Small intestine (tissue), 7 donors: ENCODE measurements at regions not wholly inside any gene's neighbourhood (a gene's known extent, or its start where the extent isn't known, plus 50 kb on each side); places are given as distances from the start of the nearest gene placed in this dataset.

Source experiments
- DNase-seq, 2 donors: peaks; one replicate each; pipeline versions ENCODE4 v3.0.0 to v3.0.0-alpha.2; 2013
- FAIRE-seq: peaks from 2 replicates; lab custom pipeline; 2012; peaks lifted over from hg19 to GRCh38; lab: Jason Lieb, UNC
- H3K27ac ChIP-seq, 3 donors: one replicate each; pipeline ENCODE4 v1.5.1; 2013; ENCODE audit warnings: low read length in 2 of 3, mild to moderate bottlenecking in 2 of 3, control low read depth in 1 of 3, inconsistent platforms in 1 of 3, low read depth in 1 of 3, moderate library complexity in 1 of 3
- H3K27me3 ChIP-seq, 3 donors: one replicate each; pipeline ENCODE4 v1.6.1; 2013; ENCODE audit warnings: low read length in 3 of 3, inconsistent platforms in 1 of 3; ENCODE audit not compliant: control insufficient read depth in 3 of 3, insufficient read depth in 3 of 3
- H3K36me3 ChIP-seq, 3 donors: one replicate each; pipeline ENCODE4 v1.6.1; 2013; ENCODE audit warnings: low read length in 3 of 3, inconsistent platforms in 1 of 3, low read depth in 1 of 3, mild to moderate bottlenecking in 1 of 3, moderate library complexity in 1 of 3; ENCODE audit not compliant: control insufficient read depth in 3 of 3, insufficient read depth in 2 of 3
- H3K4me1 ChIP-seq, 3 donors: one replicate each; pipeline ENCODE4 v1.6.1; 2013; ENCODE audit warnings: low read length in 2 of 3, inconsistent platforms in 1 of 3, low read depth in 1 of 3, mild to moderate bottlenecking in 1 of 3, moderate library complexity in 1 of 3; ENCODE audit not compliant: control insufficient read depth in 3 of 3, insufficient read depth in 2 of 3
- H3K4me3 ChIP-seq, 3 donors: one replicate each; pipeline ENCODE4 v1.5.1; 2013; ENCODE audit warnings: low read length in 3 of 3, control low read depth in 1 of 3, inconsistent platforms in 1 of 3, low read depth in 1 of 3, mild to moderate bottlenecking in 1 of 3, moderate library complexity in 1 of 3
- H3K9me3 ChIP-seq, 2 donors: one replicate each; pipeline ENCODE4 v1.6.1; 2013; ENCODE audit warnings: low read depth in 1 of 2, low read length in 1 of 2; ENCODE audit not compliant: control insufficient read depth in 2 of 2, insufficient read depth in 1 of 2
- WGBS, 3 donors: extraction: QIAGEN DNeasy Blood & Tissue Kit; methylation state at CpG; one replicate each; pipeline ENCODE4 v1.1.7; 2013; 5-methylcytosine and 5-hydroxymethylcytosine counted together
- donor health status: healthy with polysubstance abuse.
- donor health status: control.
- donor health status: control.
- donor health status: Bipolar disorder and iron deficiency.
- donor health status: healthy.

GRCh38 chr1:229154811-229155210 is 116.1 kb upstream of the RAB4A start:
- 84 to 91% (median 88%) methylated on average over 3 of the region's 3 CpGs for WGBS, 3 donors
- H3K4me3 ChIP-seq: no peak overlapping the region
- no peak for FAIRE-seq

DNA sequence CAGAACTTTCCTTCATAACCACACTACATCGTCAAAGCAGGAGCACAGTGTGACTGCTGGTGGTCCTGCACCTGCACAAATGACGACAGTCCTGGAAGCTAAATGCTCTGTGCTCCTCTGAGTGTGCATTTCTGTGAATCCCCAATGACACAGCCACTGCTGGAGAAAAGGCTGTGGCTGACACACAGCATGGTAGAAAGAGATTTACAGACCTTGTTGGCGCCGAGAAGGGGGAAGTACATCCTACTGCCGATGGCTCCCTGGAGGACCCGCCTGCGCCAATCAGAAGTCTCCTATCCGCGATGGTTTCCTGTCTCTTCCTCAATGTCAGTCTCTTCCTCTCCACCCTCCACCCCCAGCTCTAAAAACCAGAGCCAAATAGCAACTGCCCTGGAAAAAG is 115.4 kb upstream of the RAB4A start:
- DNase-seq: no peak
- Histone ChIP-seq H3K4me3 (no peak overlapping the region), H3K4me1 (peaks cover 0 to 34% (median 0%) of the 10 kb centered on the region in 3 donors), H3K27ac (peak overlapping the region in 1 of 3 donors; percentile 86), H3K9me3 (no peaks in the 10 kb centered on the region), H3K27me3 (no peaks in the 10 kb centered on the region), H3K36me3 (no peaks in the 10 kb centered on the region)
- 64 to 81% (median 76%) methylated on average over 9 of the region's 9 CpGs for WGBS, 3 donors
- FAIRE-seq: no peak

More at GRCh38 chr1:229154811-229155210, 116.1 kb upstream of the RAB4A start:
- H3K27ac ChIP-seq: peak overlapping the region in 1 of 3 donors; percentile 86
- no peaks in the 10 kb centered on the region for H3K27me3 ChIP-seq
- H3K9me3 ChIP-seq: no peaks in the 10 kb centered on the region
- peak in 1 of 2 donors; percentile 73 for DNase-seq
- peaks cover 0 to 34% (median 0%) of the 10 kb centered on the region in 3 donors for H3K4me1 ChIP-seq
- no peaks in the 10 kb centered on the region for H3K36me3 ChIP-seq

DNA sequence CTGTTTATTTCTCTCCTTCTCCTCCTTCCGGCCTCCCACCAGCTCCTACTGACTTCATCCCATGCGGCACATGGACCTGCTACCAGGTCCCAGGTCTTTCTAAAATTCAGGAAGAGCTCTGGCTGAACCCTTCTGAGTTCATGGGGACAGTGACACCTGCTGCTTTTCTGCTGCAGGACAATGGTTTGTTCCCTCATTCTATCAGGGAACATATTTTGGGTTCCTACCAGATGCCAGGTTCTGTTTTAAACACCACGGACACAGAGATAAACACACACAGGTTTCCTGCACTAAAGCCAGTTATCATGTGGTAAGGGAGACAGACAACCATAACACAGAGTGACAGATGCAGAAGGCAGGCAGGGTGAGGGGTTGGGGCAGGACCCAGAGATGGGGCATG is 114.0 kb upstream of the RAB4A start:
- H3K4me3 ChIP-seq: no peak overlapping the region
- DNase-seq: peak; percentile 37 to 40
- peaks cover 0 to 34% (median 0%) of the 10 kb centered on the region in 3 donors for H3K4me1 ChIP-seq
- FAIRE-seq: no peak
- H3K27me3 ChIP-seq: no peaks in the 10 kb centered on the region
- H3K36me3 ChIP-seq: no peaks in the 10 kb centered on the region
- peak overlapping the region in 1 of 3 donors; percentile 37 for H3K27ac ChIP-seq
- 67 to 75% (median 71%) methylated on average over 3 of the region's 3 CpGs for WGBS, 3 donors
- no peaks in the 10 kb centered on the region for H3K9me3 ChIP-seq

- DNase-seq: no peak
- no peaks in the 10 kb centered on the region for H3K36me3 ChIP-seq
- H3K4me3 ChIP-seq: no peak overlapping the region
- H3K4me1 ChIP-seq: peaks cover 0 to 34% (median 0%) of the 10 kb centered on the region in 3 donors
- 82 to 92% (median 87%) methylated on average over 4 of the region's 4 CpGs for WGBS, 3 donors
- FAIRE-seq: no peak
- no peaks in the 10 kb centered on the region for H3K9me3 ChIP-seq
- H3K27me3 ChIP-seq: no peaks in the 10 kb centered on the region
- no peak overlapping the region for H3K27ac ChIP-seq
Observed at GRCh38 chr1:229157480-229157879, 113.4 kb upstream of the RAB4A start.

GRCh38 chr1:229158341-229158921 is 112.5 kb upstream of the RAB4A start:
- Histone ChIP-seq H3K4me1 (peaks cover 0 to 34% (median 0%) of the 10 kb centered on the region in 3 donors), H3K27ac (no peak overlapping the region), H3K9me3 (no peaks in the 10 kb centered on the region), H3K36me3 (no peaks in the 10 kb centered on the region), H3K27me3 (no peaks in the 10 kb centered on the region), H3K4me3 (no peak overlapping the region)
- DNase-seq: peak in 1 of 2 donors; percentile 31
- FAIRE-seq: no peak
- 74 to 81% (median 74%) methylated on average over 11 of the region's 11 CpGs for WGBS, 3 donors

DNA sequence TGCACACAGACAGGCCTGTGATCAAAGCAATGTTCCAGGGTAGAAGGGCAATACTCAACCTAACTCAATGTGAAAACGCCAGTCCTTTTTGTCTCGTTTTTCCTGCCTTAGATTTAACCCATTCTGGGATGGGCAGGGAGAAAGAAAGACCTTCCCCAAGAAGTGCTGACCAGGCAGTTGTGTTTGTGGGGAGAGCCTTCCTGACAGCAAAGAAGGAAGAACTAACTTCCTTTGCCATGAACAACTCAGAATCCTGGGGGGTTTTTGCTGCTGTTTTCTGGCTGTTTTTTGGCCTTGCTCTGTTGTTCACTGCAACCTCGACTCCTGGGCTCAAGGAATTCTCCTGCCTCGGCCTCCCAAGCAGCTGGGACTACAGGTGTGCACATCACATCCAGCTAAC is 112.0 kb upstream of the RAB4A start:
- 50 to 58% (median 55%) methylated on average over 4 of the region's 4 CpGs for WGBS, 3 donors
- FAIRE-seq: no peak
- no peak overlapping the region for H3K27ac ChIP-seq

GRCh38 chr1:229159668-229160544 is 111.0 kb upstream of the RAB4A start:
- Histone ChIP-seq H3K9me3 (no peaks in the 10 kb centered on the region), H3K36me3 (no peaks in the 10 kb centered on the region), H3K4me3 (no peak overlapping the region), H3K27ac (no peak overlapping the region), H3K27me3 (no peaks in the 10 kb centered on the region), H3K4me1 (peaks cover 0 to 29% (median 3%) of the 10 kb centered on the region in 3 donors)
- no peak for DNase-seq
- no peak for FAIRE-seq
- 81 to 90% (median 85%) methylated on average over 7 to 8 of the region's 8 CpGs for WGBS, 3 donors

More for the DNA sequence above, 112.0 kb upstream of the RAB4A start:
- Histone ChIP-seq H3K4me1 (peaks cover 0 to 34% (median 0%) of the 10 kb centered on the region in 3 donors), H3K36me3 (no peaks in the 10 kb centered on the region), H3K27me3 (no peaks in the 10 kb centered on the region), H3K4me3 (no peak overlapping the region), H3K9me3 (no peaks in the 10 kb centered on the region)
- no peak for DNase-seq

DNA sequence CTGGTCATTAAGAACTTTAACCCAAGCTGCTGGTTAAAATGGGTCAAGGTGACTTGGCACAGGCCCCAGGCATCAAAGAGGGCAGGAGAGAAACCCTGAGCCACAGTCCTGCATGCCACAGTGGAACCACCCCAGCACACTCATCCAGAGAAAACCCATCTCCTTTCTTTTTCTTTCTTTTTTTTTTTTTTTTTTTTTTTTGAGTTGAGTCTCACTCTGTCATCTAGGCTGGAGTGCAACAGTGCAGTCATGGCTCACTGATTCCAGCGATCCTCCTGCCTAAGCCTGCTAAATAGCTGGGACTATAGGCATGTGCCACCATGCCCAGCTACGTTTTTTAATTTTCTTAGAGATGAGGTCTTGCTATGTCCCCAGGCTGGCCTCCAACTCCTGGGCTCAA is 109.2 kb upstream of the RAB4A start:
- no peak overlapping the region for H3K27ac ChIP-seq
- no peaks in the 10 kb centered on the region for H3K9me3 ChIP-seq
- no peaks in the 10 kb centered on the region for H3K36me3 ChIP-seq
- H3K4me1 ChIP-seq: peaks cover 0 to 20% (median 3%) of the 10 kb centered on the region in 3 donors
- FAIRE-seq (no peak), DNase-seq (no peak)
- WGBS, 3 donors: 81 to 86% (median 85%) methylated on average over 2 of the region's 2 CpGs
- H3K27me3 ChIP-seq: no peaks in the 10 kb centered on the region
- no peak overlapping the region for H3K4me3 ChIP-seq
